Mesenchymal stem cell (in vitro differentiated cells and primary cell): ENCODE measurements at regions not wholly inside any gene's neighbourhood (a gene's known extent, or its start where the extent isn't known, plus 50 kb on each side); places are given as distances from the start of the nearest gene placed in this dataset.
A peak's percentile ranks its signal among the peaks of the same experiment; 100 is the strongest.

Experiments used
- DNase-seq: peaks from one replicate; pipeline ENCODE4 v3.0.0-alpha.2; 2013
- H2AFZ ChIP-seq: one replicate; pipeline ENCODE4 v1.6.1; 2013; ENCODE audit warnings: low read depth, mild to moderate bottlenecking, control low read depth, inconsistent platforms, low read length, moderate library complexity
- H2AK5ac ChIP-seq: 2 replicates; pipeline ENCODE4 v1.6.1; 2013; ENCODE audit warnings: low read length, moderate library complexity, mild to moderate bottlenecking, inconsistent platforms; ENCODE audit not compliant: severe bottlenecking
- H2BK120ac ChIP-seq: one replicate; pipeline ENCODE4 v1.6.1; 2013; ENCODE audit warnings: low read depth, mild to moderate bottlenecking, inconsistent platforms, low read length, moderate library complexity
- H2BK12ac ChIP-seq, 2 experiments: one replicate each; pipeline ENCODE4 v1.6.1; 2013; ENCODE audit warnings: inconsistent platforms in 2 of 2, low read length in 2 of 2, mild to moderate bottlenecking in 2 of 2, moderate library complexity in 2 of 2, control low read depth in 1 of 2
- H2BK15ac ChIP-seq: one replicate; pipeline ENCODE4 v1.6.1; 2013; ENCODE audit warnings: mild to moderate bottlenecking, low read depth, inconsistent platforms; ENCODE audit not compliant: poor library complexity, severe bottlenecking
- H2BK5ac ChIP-seq: 2 replicates; pipeline ENCODE4 v1.6.1; 2013; ENCODE audit warnings: low read depth, mild to moderate bottlenecking, low read length, control low read depth, inconsistent platforms; ENCODE audit not compliant: poor library complexity, severe bottlenecking
- H3K14ac ChIP-seq, 2 experiments: one replicate each; pipeline ENCODE4 v1.6.1; 2013; ENCODE audit warnings: inconsistent platforms in 2 of 2, low read length in 2 of 2, control low read depth in 1 of 2, mild to moderate bottlenecking in 1 of 2, moderate library complexity in 1 of 2
- H3K18ac ChIP-seq, 2 experiments: one replicate each; pipeline ENCODE4 v1.6.1; 2013; ENCODE audit warnings: inconsistent platforms in 2 of 2, low read length in 2 of 2, control low read depth in 1 of 2, low read depth in 1 of 2, mild to moderate bottlenecking in 1 of 2
- H3K23ac ChIP-seq, 2 experiments: one replicate each; pipeline ENCODE4 v1.6.1; 2013; ENCODE audit warnings: inconsistent platforms in 2 of 2, low read length in 2 of 2, mild to moderate bottlenecking in 2 of 2, moderate library complexity in 2 of 2, control low read depth in 1 of 2
- H3K27ac ChIP-seq: 2 replicates; pipeline ENCODE4 v1.5.1; 2013; ENCODE audit warnings: mild to moderate bottlenecking, moderate library complexity, low read length, control low read depth, inconsistent platforms; ENCODE audit not compliant: poor library complexity, severe bottlenecking
- H3K27me3 ChIP-seq, 2 experiments: 2 replicates each; pipeline versions ENCODE4 v1.6.1 to v1.7.0; 2013; ENCODE audit warnings: low read length in 2 of 2, mild to moderate bottlenecking in 2 of 2, moderate library complexity in 2 of 2, control low read depth in 1 of 2, inconsistent platforms in 1 of 2; ENCODE audit not compliant: control insufficient read depth in 1 of 2, insufficient read depth in 1 of 2
- H3K36me3 ChIP-seq, 2 experiments: 2 replicates each; pipeline versions ENCODE4 v1.6.1 to v1.7.0; 2013; ENCODE audit warnings: low read length in 2 of 2, control low read depth in 1 of 2, inconsistent platforms in 1 of 2, low read depth in 1 of 2, mild to moderate bottlenecking in 1 of 2; ENCODE audit not compliant: insufficient read depth in 2 of 2, control insufficient read depth in 1 of 2
- H3K4ac ChIP-seq, 2 experiments: one replicate each; pipeline ENCODE4 v1.6.1; 2013; ENCODE audit warnings: inconsistent platforms in 2 of 2, low read length in 2 of 2, mild to moderate bottlenecking in 2 of 2, moderate library complexity in 2 of 2, control low read depth in 1 of 2, low read depth in 1 of 2
- H3K4me1 ChIP-seq: 2 replicates; pipeline ENCODE4 v1.6.1; 2013; ENCODE audit warnings: low read depth, low read length, control low read depth; ENCODE audit not compliant: control insufficient read depth, insufficient read depth
- H3K4me2 ChIP-seq: 2 replicates; pipeline ENCODE4 v1.6.1; 2013; ENCODE audit warnings: low read length, mild to moderate bottlenecking, inconsistent platforms; ENCODE audit not compliant: poor library complexity, severe bottlenecking
- H3K4me3 ChIP-seq, 2 experiments: 2 replicates each; pipeline versions ENCODE4 v1.5.1 to v1.7.0; 2013; ENCODE audit warnings: low read length in 2 of 2, mild to moderate bottlenecking in 2 of 2, control low read depth in 1 of 2, low read depth in 1 of 2; ENCODE audit not compliant: insufficient read depth in 1 of 2
- H3K79me1 ChIP-seq: replicated peaks from 2 replicates; pipeline ENCODE4 v1.6.1; 2013; ENCODE audit warnings: mild to moderate bottlenecking, control low read depth, low read length, inconsistent platforms; ENCODE audit not compliant: poor library complexity, severe bottlenecking
- H3K9ac ChIP-seq: 2 replicates; pipeline ENCODE4 v1.7.0; 2013; ENCODE audit warnings: mild to moderate bottlenecking, low read length, moderate library complexity
- H3K9me3 ChIP-seq: 2 replicates; pipeline ENCODE4 v1.7.0; 2013; ENCODE audit warnings: mild to moderate bottlenecking, low read length; ENCODE audit not compliant: control insufficient read depth
- H4K8ac ChIP-seq: one replicate; pipeline ENCODE4 v1.6.1; 2013; ENCODE audit warnings: inconsistent platforms, mild to moderate bottlenecking, low read length, moderate library complexity
- H4K91ac ChIP-seq: one replicate; pipeline ENCODE4 v1.6.1; 2013; ENCODE audit warnings: mild to moderate bottlenecking, low read length, inconsistent platforms
- WGBS: methylation state at CpG from one replicate; pipeline ENCODE4 v1.1.7; 2013; ENCODE audit warnings: mixed read lengths; 5-methylcytosine and 5-hydroxymethylcytosine counted together

- no peak overlapping the region for H2AFZ ChIP-seq
- no peak overlapping the region for H3K18ac ChIP-seq
- no peak for DNase-seq
- H3K4ac ChIP-seq: no peak overlapping the region
- H2BK12ac ChIP-seq: no peak overlapping the region
- no peaks in the 10 kb centered on the region for H3K79me1 ChIP-seq
- 85% methylated on average over 22 of the region's 23 CpGs for WGBS
- no peak overlapping the region for H4K8ac ChIP-seq
- no peaks in the 10 kb centered on the region for H3K27me3 ChIP-seq
- no peak overlapping the region for H2AK5ac ChIP-seq
- no peak overlapping the region for H3K4me2 ChIP-seq
- H3K14ac ChIP-seq: no peak overlapping the region
- H3K27ac ChIP-seq: no peak overlapping the region
- H4K91ac ChIP-seq: no peak overlapping the region
- H2BK120ac ChIP-seq: no peak overlapping the region
- H3K23ac ChIP-seq: no peak overlapping the region
- H3K4me1 ChIP-seq: peaks cover 5% of the 10 kb centered on the region
- H2BK15ac ChIP-seq: no peak overlapping the region
- H3K4me3 ChIP-seq: no peak overlapping the region
- H2BK5ac ChIP-seq: no peak overlapping the region
- H3K9me3 ChIP-seq: peaks cover 5% of the 10 kb centered on the region
- no peak overlapping the region for H3K9ac ChIP-seq
- peaks cover 0 to 3% of the 10 kb centered on the region in 2 experiments for H3K36me3 ChIP-seq
Measured at GRCh38 chr11:25755918-25756584, 575.9 kb upstream of the ANO3 start.

DNA sequence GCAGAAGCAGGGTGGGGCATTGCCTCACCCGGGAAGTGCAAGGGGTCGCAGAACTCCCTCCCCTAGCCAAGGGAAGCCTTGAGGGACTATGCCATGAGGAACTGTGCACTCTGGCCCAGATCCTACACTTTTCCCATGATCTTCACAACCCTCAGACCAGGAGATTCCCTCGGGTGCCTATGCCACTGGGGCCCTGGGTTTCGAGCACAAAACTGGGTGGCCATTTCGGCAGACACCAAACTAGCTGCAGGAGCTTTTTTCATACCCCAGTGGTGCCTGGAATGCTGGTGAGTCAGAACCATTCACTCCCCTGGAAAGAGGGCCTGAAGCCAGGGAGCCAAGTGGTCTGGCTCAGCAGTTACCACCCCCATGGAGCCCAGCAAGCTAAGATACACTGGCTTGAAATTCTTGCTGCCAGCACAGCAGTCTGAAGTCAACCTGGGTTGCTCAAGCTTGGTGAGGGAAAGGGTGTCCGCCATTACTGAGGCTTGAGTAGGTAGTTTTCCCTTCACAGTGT lies 573.7 kb upstream of the ANO3 start:
- DNase-seq: no peak
- H3K4me2 ChIP-seq: no peak overlapping the region
- no peak overlapping the region for H3K4me3 ChIP-seq
- peak overlapping the region; percentile 24 for H2BK5ac ChIP-seq
- H3K36me3 ChIP-seq: peaks cover 0 to 3% of the 10 kb centered on the region in 2 experiments
- peak overlapping the region; percentile 58 for H3K27ac ChIP-seq
- no peak overlapping the region for H2BK15ac ChIP-seq
- no peak overlapping the region for H3K9ac ChIP-seq
- no peak overlapping the region for H2AK5ac ChIP-seq
- H3K9me3 ChIP-seq: peaks cover 9% of the 10 kb centered on the region
- H2BK120ac ChIP-seq: no peak overlapping the region
- no peak overlapping the region for H2BK12ac ChIP-seq
- H3K14ac ChIP-seq: no peak overlapping the region
- H3K4ac ChIP-seq: no peak overlapping the region
- H3K23ac ChIP-seq: no peak overlapping the region
- H4K91ac ChIP-seq: no peak overlapping the region
- H3K18ac ChIP-seq: no peak overlapping the region
- no peaks in the 10 kb centered on the region for H3K27me3 ChIP-seq
- no peaks in the 10 kb centered on the region for H3K79me1 ChIP-seq
- H2AFZ ChIP-seq: no peak overlapping the region
- H4K8ac ChIP-seq: no peak overlapping the region
- WGBS: 89% methylated on average over 6 of the region's 6 CpGs
- peaks cover 5% of the 10 kb centered on the region for H3K4me1 ChIP-seq

DNA sequence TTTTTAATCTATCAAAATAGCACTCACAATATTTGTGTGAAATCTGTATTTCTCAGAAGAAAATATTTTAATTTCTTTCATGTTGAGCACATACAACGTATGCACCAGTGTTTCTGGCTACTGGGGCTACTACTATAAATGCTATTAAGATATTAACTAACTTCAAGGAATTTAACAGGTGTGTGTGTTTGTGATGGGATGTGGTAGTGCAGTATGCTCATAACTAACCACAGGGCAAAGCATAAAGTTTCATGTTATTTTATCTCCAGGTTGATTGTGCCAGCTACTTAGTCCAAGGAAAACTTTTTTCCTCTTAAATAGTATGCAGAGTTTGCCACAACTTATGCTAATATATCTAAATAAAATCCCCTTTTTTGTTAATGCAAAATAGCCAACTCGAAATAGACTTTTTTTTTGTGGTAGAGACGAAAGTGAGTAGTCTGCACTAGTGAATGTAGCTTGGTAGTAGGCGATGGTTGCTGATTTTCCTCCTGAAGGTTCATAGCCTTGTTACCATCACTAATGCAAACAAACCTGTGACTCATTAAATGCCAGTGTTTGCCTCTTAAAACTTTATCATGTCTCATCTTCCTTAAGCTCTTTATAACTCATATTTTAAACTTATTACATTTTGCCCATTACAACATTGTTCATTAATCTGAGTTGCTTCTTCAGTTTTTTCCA lies 565.5 kb upstream of the ANO3 start:
- Histone ChIP-seq H4K8ac (no peak overlapping the region), H3K9ac (no peak overlapping the region), H2AK5ac (no peak overlapping the region), H3K4ac (no peak overlapping the region), H3K27me3 (no peaks in the 10 kb centered on the region), H3K79me1 (no peaks in the 10 kb centered on the region), H2BK15ac (no peak overlapping the region), H3K23ac (no peak overlapping the region), H3K4me3 (no peak overlapping the region), H4K91ac (no peak overlapping the region), H3K27ac (no peak overlapping the region), H3K18ac (no peak overlapping the region), H3K4me2 (no peak overlapping the region), H2BK120ac (no peak overlapping the region), H2BK5ac (no peak overlapping the region), H3K36me3 (no peaks in the 10 kb centered on the region), H3K9me3 (peaks cover 4% of the 10 kb centered on the region), H2BK12ac (no peak overlapping the region), H2AFZ (no peak overlapping the region), H3K14ac (no peak overlapping the region), H3K4me1 (no peaks in the 10 kb centered on the region)
- DNase-seq: peak; percentile 46
- no CpG with 5 or more reads among the region's 4 CpGs for WGBS

- H3K27me3 ChIP-seq: no peaks in the 10 kb centered on the region
- WGBS: 14% methylated on average over 2 of the region's 3 CpGs
- no peak overlapping the region for H4K8ac ChIP-seq
Measured at GRCh38 chr11:25769287-25769686, 562.6 kb upstream of the ANO3 start.

More at GRCh38 chr11:25769287-25769686, 562.6 kb upstream of the ANO3 start:
- H3K4ac ChIP-seq: no peak overlapping the region
- H3K9ac ChIP-seq: no peak overlapping the region
- H3K18ac ChIP-seq: no peak overlapping the region
- no peaks in the 10 kb centered on the region for H3K79me1 ChIP-seq
- H3K4me1 ChIP-seq: no peaks in the 10 kb centered on the region
- H3K27ac ChIP-seq: no peak overlapping the region
- no peak overlapping the region for H3K14ac ChIP-seq
- no peak overlapping the region for H2BK15ac ChIP-seq
- H3K23ac ChIP-seq: no peak overlapping the region
- no peak overlapping the region for H4K91ac ChIP-seq
- no peak overlapping the region for H2AFZ ChIP-seq
- no peak overlapping the region for H3K4me2 ChIP-seq
- no peak overlapping the region for H2BK120ac ChIP-seq
- no peak overlapping the region for H2BK5ac ChIP-seq
- H3K36me3 ChIP-seq: no peaks in the 10 kb centered on the region
- no peaks in the 10 kb centered on the region for H3K9me3 ChIP-seq
- H3K4me3 ChIP-seq: no peak overlapping the region
- H2BK12ac ChIP-seq: no peak overlapping the region
- DNase-seq: peak; percentile 29
- no peak overlapping the region for H2AK5ac ChIP-seq
